Gastroesophageal sphincter (tissue), 4 donors: ENCODE measurements at regions not wholly inside any gene's neighbourhood (a gene's known extent, or its start where the extent isn't known, plus 50 kb on each side); places are given as distances from the start of the nearest gene placed in this dataset.

Experiments
- ATAC-seq: fragments of 150-250 bp; one replicate; pipeline ENCODE4 v1.9.1; 2016; ENCODE audit warnings: mild to moderate bottlenecking, moderate library complexity
- H3K27ac ChIP-seq, 4 donors: fragments of 200-600 bp; sonication (generic) in 3 of 4; 1 replicate in 3 of 4; 2 replicates in 1 of 4; pipeline ENCODE4 v1.5.1; 2016 to 2019
- H3K27me3 ChIP-seq: fragments of 200-600 bp; sonication (generic); one replicate; pipeline ENCODE4 v1.5.1; 2019
- H3K36me3 ChIP-seq, 2 donors: fragments of 200-600 bp; sonication (generic); one replicate each; pipeline ENCODE4 v1.5.1; 2019; ENCODE audit warnings: control low read depth in 1 of 2
- H3K4me1 ChIP-seq, 3 donors: fragments of 200-600 bp; sonication (generic); 1 replicate in 2 of 3; 2 replicates in 1 of 3; pipeline ENCODE4 v1.5.1; 2016 to 2019; ENCODE audit warnings: control low read depth in 2 of 3
- H3K4me3 ChIP-seq, 2 donors: fragments of 200-600 bp; sonication (generic); one replicate each; pipeline ENCODE4 v1.5.1; 2019; ENCODE audit warnings: mild to moderate bottlenecking in 1 of 2, moderate library complexity in 1 of 2
- H3K9me3 ChIP-seq, 3 donors: fragments of 200-600 bp; sonication (generic); one replicate each; pipeline ENCODE4 v1.5.1; 2017 to 2019; ENCODE audit warnings: control low read depth in 2 of 3
- CTCF ChIP-seq, 4 experiments: fragments of 200-600 bp in 2 of 4; fragments of 450-650 bp in 2 of 4; sonication (generic) in 1 of 4; IDR thresholded peaks; one replicate each; pipeline ENCODE4 v1.5.1; 2017 to 2019; ENCODE audit warnings: antibody characterized with exemption in 4 of 4, mild to moderate bottlenecking in 2 of 4, moderate library complexity in 2 of 4
- EP300 ChIP-seq: sonication (generic); formaldehyde crosslinking; IDR thresholded peaks from one replicate; pipeline ENCODE4 v1.6.1; 2017; ENCODE audit warnings: antibody characterized with exemption, mild to moderate bottlenecking
- POLR2A ChIP-seq, 2 donors: fragments of 450-650 bp; IDR thresholded peaks; one replicate each; pipeline ENCODE4 v1.6.1; 2017; ENCODE audit warnings: antibody characterized with exemption in 2 of 2, mild to moderate bottlenecking in 2 of 2, moderate library complexity in 1 of 2
- POLR2AphosphoS5 ChIP-seq: sonication (generic); formaldehyde crosslinking; IDR thresholded peaks from one replicate; pipeline ENCODE4 v1.6.1; 2017; ENCODE audit warnings: antibody characterized with exemption
- WGBS, 2 donors: methylation state at CpG; one replicate each; pipeline ENCODE4 v1.1.5; 2018; ENCODE audit warnings: low coverage in 1 of 2; 5-methylcytosine and 5-hydroxymethylcytosine counted together

- WGBS, 2 donors = 19 to 54% methylated on average over 3 of the region's 3 CpGs
- Histone ChIP-seq H3K9me3 (no peaks in the 10 kb centered on the region), H3K36me3 (no peaks in the 10 kb centered on the region), H3K27me3 (no peaks in the 10 kb centered on the region), H3K4me1 (no peaks in the 10 kb centered on the region), H3K4me3 (no peak overlapping the region), H3K27ac (no peak overlapping the region)
- ATAC-seq = no peak
- no peak for TF ChIP-seq CTCF (IDR thresholded peaks at IDR 0.05)
- TF ChIP-seq POLR2AphosphoS5 = no peak
- TF ChIP-seq EP300 = no peak
- no peak for TF ChIP-seq POLR2A (IDR thresholded peaks at IDR 0.05)
These were observed 70.8 kb upstream of the AHI1 start for GRCh38 chr6:135568379-135568778.

- Histone ChIP-seq H3K4me3 (no peak overlapping the region), H3K36me3 (no peaks in the 10 kb centered on the region), H3K9me3 (no peaks in the 10 kb centered on the region), H3K4me1 (no peaks in the 10 kb centered on the region), H3K27me3 (no peaks in the 10 kb centered on the region), H3K27ac (no peak overlapping the region)
- ATAC-seq = no peak
- TF ChIP-seq POLR2AphosphoS5 (no peak), POLR2A (IDR thresholded peaks at IDR 0.05) (no peak), CTCF (IDR thresholded peaks at IDR 0.05) (no peak), EP300 (no peak)
- 88% methylated on average over 1 of the region's 1 CpG; no CpG with 5 or more reads in 1 of the 2 donors for WGBS, 2 donors
These were observed 74.5 kb upstream of the AHI1 start for GRCh38 chr6:135572051-135572450.

GRCh38 chr6:135575629-135576028 is 78.1 kb upstream of the AHI1 start:
- TF ChIP-seq CTCF (IDR thresholded peaks at IDR 0.05) (no peak), EP300 (no peak), POLR2AphosphoS5 (no peak)
- no peak for ATAC-seq
- Histone ChIP-seq H3K4me3 (no peak overlapping the region), H3K27ac (no peak overlapping the region), H3K27me3 (no peaks in the 10 kb centered on the region), H3K4me1 (no peaks in the 10 kb centered on the region), H3K36me3 (no peaks in the 10 kb centered on the region), H3K9me3 (no peaks in the 10 kb centered on the region)
- 85 to 93% methylated on average over 3 of the region's 3 CpGs for WGBS, 2 donors

GRCh38 chr6:135576055-135576454 is 78.5 kb upstream of the AHI1 start:
- Histone ChIP-seq H3K4me3 (no peak overlapping the region), H3K4me1 (no peaks in the 10 kb centered on the region), H3K36me3 (no peaks in the 10 kb centered on the region), H3K27me3 (no peaks in the 10 kb centered on the region), H3K27ac (no peak overlapping the region), H3K9me3 (no peaks in the 10 kb centered on the region)
- TF ChIP-seq CTCF (IDR thresholded peaks at IDR 0.05) (no peak), POLR2A (IDR thresholded peaks at IDR 0.05) (no peak), POLR2AphosphoS5 (no peak), EP300 (no peak)
- no peak for ATAC-seq
- WGBS, 2 donors = 58 to 63% methylated on average over 1 of the region's 1 CpG

GRCh38 chr6:135577059-135577538 is 79.6 kb upstream of the AHI1 start:
- Histone ChIP-seq H3K4me1 (no peaks in the 10 kb centered on the region), H3K27ac (no peak overlapping the region), H3K27me3 (no peaks in the 10 kb centered on the region), H3K4me3 (no peak overlapping the region), H3K9me3 (no peaks in the 10 kb centered on the region), H3K36me3 (no peaks in the 10 kb centered on the region)
- ATAC-seq = no peak
- no peak for TF ChIP-seq CTCF (IDR thresholded peaks at IDR 0.05)
- WGBS, 2 donors = 92 to 100% methylated on average over 1 of the region's 1 CpG
